Upper lobe of right lung (tissue), 1 donor: ENCODE measurements at regions not wholly inside any gene's neighbourhood (a gene's known extent, or its start where the extent isn't known, plus 50 kb on each side); places are given as distances from the start of the nearest gene placed in this dataset.

ENCODE experiments used
- ATAC-seq: fragments of 200-7000 bp; cut with Tn5 transposase; one replicate; pipeline ENCODE4 v1.9.1; 2020; ENCODE audit warnings: mild to moderate bottlenecking, moderate library complexity
- DNase-seq: peaks from one replicate; pipeline ENCODE4 v3.0.0-alpha.2; 2020
- H3K27ac ChIP-seq: fragments of 200-600 bp; one replicate; pipeline ENCODE4 v1.8.0; 2022
- H3K27me3 ChIP-seq: fragments of 200-600 bp; one replicate; pipeline ENCODE4 v1.8.0; 2022; ENCODE audit warnings: mild to moderate bottlenecking
- H3K36me3 ChIP-seq: fragments of 200-600 bp; one replicate; pipeline ENCODE4 v1.8.0; 2022
- H3K4me1 ChIP-seq: fragments of 200-600 bp; one replicate; pipeline ENCODE4 v1.8.0; 2022
- H3K4me3 ChIP-seq: fragments of 200-600 bp; one replicate; pipeline ENCODE4 v1.8.0; 2022; ENCODE audit warnings: mild to moderate bottlenecking
- H3K9me3 ChIP-seq: fragments of 200-600 bp; one replicate; pipeline ENCODE4 v1.8.0; 2022
- CTCF ChIP-seq: fragments of 200-600 bp; IDR thresholded peaks from one replicate; pipeline ENCODE4 v1.8.0; 2022; ENCODE audit warnings: antibody characterized with exemption
- intact Hi-C: fragments of 100-400 bp; cut with DNase I; formaldehyde crosslinking; loops from one replicate; pipeline ENCODE4 v1.11.0; 2022
- donor health status: DM: no; HTN: yes; CAD: no; lungs with severe emphysema.

GRCh38 chrX:1097328-1097727 is 115.1 kb downstream of the CRLF2 start:
- ATAC-seq (no peak), DNase-seq (no peak)
- intact Hi-C loops = no loop called here
- Histone ChIP-seq H3K4me3 (no peak overlapping the region), H3K27me3 (no peaks in the 10 kb centered on the region), H3K9me3 (peaks cover 5% of the 10 kb centered on the region), H3K27ac (no peak overlapping the region), H3K36me3 (no peaks in the 10 kb centered on the region), H3K4me1 (no peaks in the 10 kb centered on the region)
- TF ChIP-seq CTCF = no peak

GRCh38 chrX:1094566-1095333 is 117.7 kb downstream of the CRLF2 start:
- Histone ChIP-seq H3K36me3 (no peaks in the 10 kb centered on the region), H3K4me3 (no peak overlapping the region), H3K4me1 (no peaks in the 10 kb centered on the region), H3K27me3 (no peaks in the 10 kb centered on the region), H3K9me3 (peaks cover 5% of the 10 kb centered on the region), H3K27ac (no peak overlapping the region)
- ATAC-seq (no peak), DNase-seq (no peak)
- intact Hi-C loops = no loop called here
- TF ChIP-seq CTCF = no peak

- no peak overlapping the region for H3K4me3 ChIP-seq
- no peak overlapping the region for H3K27ac ChIP-seq
- no peak for TF ChIP-seq CTCF
- no peaks in the 10 kb centered on the region for H3K27me3 ChIP-seq
- H3K4me1 ChIP-seq = no peaks in the 10 kb centered on the region
- peaks cover 5% of the 10 kb centered on the region for H3K9me3 ChIP-seq
- intact Hi-C loops = no loop called here
- H3K36me3 ChIP-seq = no peaks in the 10 kb centered on the region
- no peak for ATAC-seq
- no peak for DNase-seq
Measured at GRCh38 chrX:1093586-1094421, 118.6 kb downstream of the CRLF2 start.

GRCh38 chrX:1093121-1093520 is 119.3 kb downstream of the CRLF2 start:
- DNase-seq = no peak
- H3K9me3 ChIP-seq = peaks cover 5% of the 10 kb centered on the region

More at GRCh38 chrX:1093121-1093520, 119.3 kb downstream of the CRLF2 start:
- Histone ChIP-seq H3K4me1 (no peaks in the 10 kb centered on the region), H3K27ac (no peak overlapping the region), H3K27me3 (no peaks in the 10 kb centered on the region), H3K36me3 (no peaks in the 10 kb centered on the region), H3K4me3 (no peak overlapping the region)
- ATAC-seq = no peak
- intact Hi-C loops = no loop called here
- no peak for TF ChIP-seq CTCF
